ENCODE measurements at regions not wholly inside any gene's neighbourhood (a gene's known extent, or its start where the extent isn't known, plus 50 kb on each side); places are given as distances from the start of the nearest gene placed in this dataset.
A peak's percentile ranks its signal among the peaks of the same experiment; 100 is the strongest.

DNA sequence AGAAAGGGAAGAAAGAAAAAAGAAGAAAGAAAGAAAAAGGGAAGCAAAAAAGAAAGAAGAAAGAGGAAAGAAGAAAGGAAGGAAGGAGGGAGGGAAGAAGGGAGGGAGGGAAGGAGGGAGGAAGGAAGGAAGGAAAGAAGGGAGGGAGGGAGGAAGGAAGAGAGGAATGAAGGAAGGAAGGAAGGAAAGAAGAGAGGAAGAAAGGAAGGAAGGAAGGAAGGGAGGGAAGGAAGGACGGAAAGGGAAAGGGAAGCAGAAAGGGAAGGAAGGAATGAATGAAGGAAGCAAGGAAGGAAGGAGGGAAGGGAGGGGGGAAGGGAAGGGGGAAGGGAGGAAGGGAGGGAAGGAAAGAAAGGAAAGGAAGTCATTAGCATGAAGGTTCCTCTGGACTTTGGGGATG, 452.9 kb downstream of the TFAP2B start:
- H3K36me3 ChIP-seq (ENCODE audit: insufficient read depth, low read length), result no peaks in the 10 kb centered on the region
- no peak for DNase-seq
- no peaks in the 10 kb centered on the region for H3K4me1 Mint-ChIP-seq (ENCODE audit: low read depth)

DNA sequence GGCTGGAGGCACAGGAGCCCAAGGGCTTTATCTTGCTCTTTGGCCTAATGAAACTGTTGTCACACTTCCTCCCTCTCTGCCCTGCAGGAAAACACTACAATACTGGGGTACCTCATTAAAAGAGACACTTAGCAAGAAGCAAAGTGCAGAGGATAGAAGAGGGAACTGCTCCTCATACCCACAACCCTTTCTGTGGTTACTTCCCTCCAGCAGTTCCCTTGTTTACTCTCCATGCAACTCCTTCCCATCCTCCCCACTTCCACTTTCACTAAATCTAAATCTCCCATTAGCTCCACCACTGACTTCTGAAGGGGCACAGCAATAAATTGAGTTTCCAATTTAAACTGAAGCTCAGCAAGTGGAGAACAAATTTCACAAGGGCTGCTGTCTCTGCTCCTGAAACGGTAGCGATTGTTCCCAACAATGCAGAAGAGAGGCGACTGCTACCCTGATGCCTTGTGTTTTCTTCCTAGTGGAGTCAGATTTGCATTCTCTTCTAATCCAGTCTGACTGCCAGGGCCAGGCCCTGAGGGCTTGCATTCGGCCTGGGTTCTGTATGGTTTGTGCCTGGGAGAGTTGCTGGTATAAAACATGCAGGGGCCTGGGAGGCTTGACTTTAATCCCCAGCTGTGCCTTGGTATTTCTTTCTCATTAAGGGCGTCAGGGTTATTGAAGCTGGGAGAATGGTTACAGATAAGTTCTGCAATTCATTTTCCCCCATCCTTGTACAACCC, 454.7 kb downstream of the TFAP2B start:
- no peak overlapping the region for H3K27ac ChIP-seq (ENCODE audit: low read depth in 1 of 2, low read length in 2 of 2)
- H3K9me3 ChIP-seq (ENCODE audit: control insufficient read depth in 1 of 2, insufficient read depth in 1 of 2, low read length in 2 of 2), result no peaks in the 10 kb centered on the region
- H3K4me3 ChIP-seq (ENCODE audit: low read length), result no peak overlapping the region
- H3K4me1 Mint-ChIP-seq (ENCODE audit: low read depth), result no peaks in the 10 kb centered on the region
- CTCF ChIA-PET, result no interaction called here
- H3K4me3 Mint-ChIP-seq, result no peak overlapping the region
- TF ChIP-seq, protein P1, sequence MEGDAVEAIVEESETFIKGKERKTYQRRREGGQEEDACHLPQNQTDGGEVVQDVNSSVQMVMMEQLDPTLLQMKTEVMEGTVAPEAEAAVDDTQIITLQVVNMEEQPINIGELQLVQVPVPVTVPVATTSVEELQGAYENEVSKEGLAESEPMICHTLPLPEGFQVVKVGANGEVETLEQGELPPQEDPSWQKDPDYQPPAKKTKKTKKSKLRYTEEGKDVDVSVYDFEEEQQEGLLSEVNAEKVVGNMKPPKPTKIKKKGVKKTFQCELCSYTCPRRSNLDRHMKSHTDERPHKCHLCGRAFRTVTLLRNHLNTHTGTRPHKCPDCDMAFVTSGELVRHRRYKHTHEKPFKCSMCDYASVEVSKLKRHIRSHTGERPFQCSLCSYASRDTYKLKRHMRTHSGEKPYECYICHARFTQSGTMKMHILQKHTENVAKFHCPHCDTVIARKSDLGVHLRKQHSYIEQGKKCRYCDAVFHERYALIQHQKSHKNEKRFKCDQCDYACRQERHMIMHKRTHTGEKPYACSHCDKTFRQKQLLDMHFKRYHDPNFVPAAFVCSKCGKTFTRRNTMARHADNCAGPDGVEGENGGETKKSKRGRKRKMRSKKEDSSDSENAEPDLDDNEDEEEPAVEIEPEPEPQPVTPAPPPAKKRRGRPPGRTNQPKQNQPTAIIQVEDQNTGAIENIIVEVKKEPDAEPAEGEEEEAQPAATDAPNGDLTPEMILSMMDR (IDR thresholded peaks at IDR 0.05), result no peak
- H3K36me3 ChIP-seq (ENCODE audit: insufficient read depth, low read length), result no peaks in the 10 kb centered on the region
- H3K9me3 Mint-ChIP-seq, result peaks cover 4% of the 10 kb centered on the region
- H3K27me3 Mint-ChIP-seq, result no peaks in the 10 kb centered on the region
- no peaks in the 10 kb centered on the region for H3K36me3 Mint-ChIP-seq (ENCODE audit: low read depth)
- no peak overlapping the region for H3K27ac Mint-ChIP-seq
- intact Hi-C loops (cut with DNase I, micrococcal nuclease), result no loop called here
- ATAC-seq (ENCODE audit: poor library complexity) (no peak), DNase-seq (peak in 2 of 14 experiments; percentile 7 to 10)
- POLR2A ChIA-PET, result no interaction called here
- no peaks in the 10 kb centered on the region for H3K27me3 ChIP-seq (ENCODE audit: control insufficient read depth in 1 of 2, insufficient read depth in 2 of 2, low read length in 2 of 2)
- H3K4me1 ChIP-seq (ENCODE audit: insufficient read depth, low read length), result no peaks in the 10 kb centered on the region

More for the DNA sequence above, 452.9 kb downstream of the TFAP2B start:
- Mint-ChIP-seq H3K27ac (no peak overlapping the region), H3K36me3 (ENCODE audit: low read depth) (no peaks in the 10 kb centered on the region), H3K4me3 (no peak overlapping the region), H3K9me3 (peaks cover 4% of the 10 kb centered on the region), H3K27me3 (no peaks in the 10 kb centered on the region)
- POLR2A ChIA-PET, result no interaction called here
- Histone ChIP-seq H3K9me3 (ENCODE audit: control insufficient read depth in 1 of 2, insufficient read depth in 1 of 2, low read length in 2 of 2) (no peaks in the 10 kb centered on the region), H3K27me3 (ENCODE audit: control insufficient read depth in 1 of 2, insufficient read depth in 2 of 2, low read length in 2 of 2) (no peaks in the 10 kb centered on the region), H3K4me1 (ENCODE audit: insufficient read depth, low read length) (no peaks in the 10 kb centered on the region), H3K4me3 (ENCODE audit: low read length) (no peak overlapping the region), H3K27ac (ENCODE audit: low read depth in 1 of 2, low read length in 2 of 2) (no peak overlapping the region)
- TF ChIP-seq, protein P1 (IDR thresholded peaks at IDR 0.05), result no peak
- intact Hi-C loops (cut with DNase I, micrococcal nuclease), result no loop called here
- CTCF ChIA-PET, result no interaction called here
- ATAC-seq (ENCODE audit: poor library complexity), result no peak

DNA sequence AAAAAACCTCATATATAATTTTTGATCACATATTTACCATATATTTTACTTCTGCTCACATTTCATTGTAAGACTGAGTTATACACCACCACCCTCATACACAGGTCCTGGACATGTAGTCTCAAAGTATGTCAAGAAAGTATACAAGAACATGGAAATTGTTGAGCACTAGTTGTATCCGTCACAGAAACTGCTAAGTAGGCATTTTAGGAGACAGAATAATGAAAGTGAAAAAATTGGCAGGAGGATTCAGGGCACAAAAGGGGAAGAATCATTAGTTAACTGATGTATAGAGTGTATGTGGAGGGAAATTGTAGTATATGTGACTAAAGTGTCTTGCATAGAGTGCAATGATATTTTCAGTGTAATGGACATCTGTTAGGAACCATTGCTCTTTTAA, 458.8 kb downstream of the TFAP2B start:
- no peaks in the 10 kb centered on the region for H3K9me3 Mint-ChIP-seq
- DNase-seq, result no peak
- Histone ChIP-seq H3K4me1 (ENCODE audit: insufficient read depth, low read length) (no peaks in the 10 kb centered on the region), H3K27ac (ENCODE audit: low read depth in 1 of 2, low read length in 2 of 2) (no peak overlapping the region), H3K27me3 (ENCODE audit: control insufficient read depth in 1 of 2, insufficient read depth in 2 of 2, low read length in 2 of 2) (no peaks in the 10 kb centered on the region), H3K36me3 (ENCODE audit: insufficient read depth, low read length) (no peaks in the 10 kb centered on the region), H3K9me3 (ENCODE audit: control insufficient read depth in 1 of 2, insufficient read depth in 1 of 2, low read length in 2 of 2) (no peaks in the 10 kb centered on the region), H3K4me3 (ENCODE audit: low read length) (no peak overlapping the region)
- TF ChIP-seq, protein P1 (IDR thresholded peaks at IDR 0.05), result no peak
- H3K4me3 Mint-ChIP-seq, result no peak overlapping the region
- H3K4me1 Mint-ChIP-seq (ENCODE audit: low read depth), result no peaks in the 10 kb centered on the region
- ChIA-PET CTCF (no interaction called here), POLR2A (no interaction called here)
- H3K36me3 Mint-ChIP-seq (ENCODE audit: low read depth), result no peaks in the 10 kb centered on the region
- no peak overlapping the region for H3K27ac Mint-ChIP-seq
- intact Hi-C loops (cut with DNase I, micrococcal nuclease), result no loop called here
- no peak for ATAC-seq (ENCODE audit: poor library complexity)
- H3K27me3 Mint-ChIP-seq, result no peaks in the 10 kb centered on the region

All from CD4-positive, alpha-beta T cell (primary cell).